GM12874 (cell line): ENCODE measurements at regions not wholly inside any gene's neighbourhood (a gene's known extent, or its start where the extent isn't known, plus 50 kb on each side); places are given as distances from the start of the nearest gene placed in this dataset.

Experiments
- TF ChIP-seq, protein P1 (sequence below): IDR thresholded peaks from 2 replicates; pipeline ENCODE4 v1.5.1; 2011; ENCODE audit warnings: low read depth, mild to moderate bottlenecking, control low read depth, low read length, moderate library complexity; ENCODE audit not compliant: insufficient read depth

DNA sequence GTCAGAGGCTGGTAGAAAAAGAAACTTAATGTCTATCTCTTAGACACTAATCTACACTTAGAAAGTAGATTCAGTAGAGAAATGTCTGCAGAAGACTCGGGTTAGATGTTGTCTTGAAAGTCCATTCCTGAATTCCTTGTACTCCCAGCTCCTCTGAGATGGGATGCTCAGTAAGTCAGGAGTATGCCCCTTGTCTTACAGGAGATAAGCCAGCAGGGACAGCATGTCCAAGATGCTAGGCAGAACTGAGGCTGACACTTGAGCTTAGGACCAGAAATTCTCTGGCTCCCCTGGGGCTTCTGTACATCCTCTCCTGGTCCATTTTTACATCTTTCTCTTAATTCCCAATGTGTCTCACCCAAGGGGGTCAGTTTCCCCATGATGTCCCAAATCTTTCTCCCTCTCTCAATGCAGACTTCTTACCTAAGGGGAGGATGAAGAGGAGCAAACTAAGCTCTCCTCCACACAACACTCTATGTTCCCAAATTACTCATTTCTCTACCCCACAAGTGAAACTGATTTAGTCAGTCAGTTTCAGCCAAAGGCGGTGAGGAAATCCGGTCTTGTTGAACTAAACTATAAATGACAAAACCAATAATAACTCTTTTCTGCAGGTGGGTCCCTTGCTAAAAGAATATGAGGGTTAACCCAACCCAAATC lies 558.2 kb upstream of the DIPK2B start:
- TF ChIP-seq, protein P1, sequence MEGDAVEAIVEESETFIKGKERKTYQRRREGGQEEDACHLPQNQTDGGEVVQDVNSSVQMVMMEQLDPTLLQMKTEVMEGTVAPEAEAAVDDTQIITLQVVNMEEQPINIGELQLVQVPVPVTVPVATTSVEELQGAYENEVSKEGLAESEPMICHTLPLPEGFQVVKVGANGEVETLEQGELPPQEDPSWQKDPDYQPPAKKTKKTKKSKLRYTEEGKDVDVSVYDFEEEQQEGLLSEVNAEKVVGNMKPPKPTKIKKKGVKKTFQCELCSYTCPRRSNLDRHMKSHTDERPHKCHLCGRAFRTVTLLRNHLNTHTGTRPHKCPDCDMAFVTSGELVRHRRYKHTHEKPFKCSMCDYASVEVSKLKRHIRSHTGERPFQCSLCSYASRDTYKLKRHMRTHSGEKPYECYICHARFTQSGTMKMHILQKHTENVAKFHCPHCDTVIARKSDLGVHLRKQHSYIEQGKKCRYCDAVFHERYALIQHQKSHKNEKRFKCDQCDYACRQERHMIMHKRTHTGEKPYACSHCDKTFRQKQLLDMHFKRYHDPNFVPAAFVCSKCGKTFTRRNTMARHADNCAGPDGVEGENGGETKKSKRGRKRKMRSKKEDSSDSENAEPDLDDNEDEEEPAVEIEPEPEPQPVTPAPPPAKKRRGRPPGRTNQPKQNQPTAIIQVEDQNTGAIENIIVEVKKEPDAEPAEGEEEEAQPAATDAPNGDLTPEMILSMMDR = no peak

DNA sequence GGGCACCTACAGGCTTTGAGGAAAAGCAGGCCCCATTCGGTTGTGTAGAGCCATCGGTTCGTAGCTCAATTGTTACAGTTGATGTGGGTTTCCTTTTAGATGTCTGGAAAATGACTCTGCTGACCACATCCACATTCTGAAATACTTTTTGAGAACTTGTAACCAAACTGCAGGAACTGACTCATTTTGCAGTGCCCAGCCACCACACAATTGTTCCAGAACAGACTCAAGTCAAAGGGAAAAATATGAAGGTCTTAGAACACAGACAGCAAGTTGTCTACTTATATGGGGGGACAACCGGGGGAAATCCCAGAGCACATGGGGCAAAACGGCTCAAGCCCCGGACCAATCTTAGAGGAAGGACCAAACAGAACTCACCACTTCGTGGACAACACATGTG lies 557.6 kb upstream of the DIPK2B start:
- TF ChIP-seq, protein P1 = no peak

DNA sequence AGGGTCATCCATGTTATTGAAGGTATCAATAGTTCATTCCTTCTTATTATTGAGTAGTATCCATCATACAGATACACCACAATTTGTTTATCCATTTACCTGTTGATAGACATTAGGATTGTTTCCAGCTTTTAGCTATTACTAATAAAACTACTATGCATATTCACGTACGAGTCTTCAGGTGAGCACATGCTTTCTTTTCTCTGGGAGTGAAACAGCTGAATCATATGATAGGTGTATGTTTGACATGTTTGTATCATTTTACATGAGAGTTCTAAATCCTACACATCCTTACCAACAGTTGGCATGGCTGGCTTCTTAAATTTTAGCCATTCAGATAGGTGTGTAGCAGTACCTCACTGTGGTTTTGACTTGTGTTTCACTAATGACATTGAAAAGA lies 556.6 kb upstream of the DIPK2B start:
- TF ChIP-seq, protein P1 = no peak

DNA sequence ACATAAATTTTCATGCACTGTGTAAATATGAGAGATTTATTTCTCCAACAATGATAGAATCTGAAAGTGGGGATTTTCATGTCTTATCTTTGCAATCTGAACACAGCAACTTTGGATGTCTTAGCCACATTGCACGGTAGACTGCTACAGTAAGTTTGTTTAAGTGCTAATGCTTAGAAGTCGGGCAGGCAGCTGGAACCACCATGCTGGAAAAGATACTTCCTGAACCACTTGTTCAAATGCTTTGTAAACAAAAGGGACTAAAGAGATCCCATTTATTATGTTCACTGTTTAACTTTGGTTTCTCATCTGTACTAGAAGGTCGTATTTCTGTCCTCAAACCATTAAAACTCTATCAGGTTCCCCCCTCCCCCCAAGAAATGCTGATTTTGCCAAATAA lies 555.9 kb upstream of the DIPK2B start:
- TF ChIP-seq, protein P1 = no peak

DNA sequence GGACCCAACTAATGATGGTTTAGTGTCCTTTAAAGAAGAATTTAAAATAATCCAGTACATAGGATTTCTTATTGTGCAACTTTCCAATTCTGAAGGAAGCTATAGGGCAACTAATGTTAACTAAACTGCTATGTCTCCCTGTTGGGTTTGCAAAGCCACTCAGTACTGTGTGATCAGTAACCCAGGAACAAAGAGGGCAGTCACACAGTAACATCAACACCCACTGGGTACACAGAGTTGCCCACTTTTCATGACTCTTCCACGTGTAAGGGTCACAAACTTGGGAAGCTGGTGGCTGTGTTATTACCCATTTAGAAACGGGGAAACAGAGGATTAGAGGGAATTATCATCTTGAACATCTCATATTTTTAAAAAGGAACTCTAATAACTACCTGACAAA lies 555.0 kb upstream of the DIPK2B start:
- TF ChIP-seq, protein P1 = no peak

DNA sequence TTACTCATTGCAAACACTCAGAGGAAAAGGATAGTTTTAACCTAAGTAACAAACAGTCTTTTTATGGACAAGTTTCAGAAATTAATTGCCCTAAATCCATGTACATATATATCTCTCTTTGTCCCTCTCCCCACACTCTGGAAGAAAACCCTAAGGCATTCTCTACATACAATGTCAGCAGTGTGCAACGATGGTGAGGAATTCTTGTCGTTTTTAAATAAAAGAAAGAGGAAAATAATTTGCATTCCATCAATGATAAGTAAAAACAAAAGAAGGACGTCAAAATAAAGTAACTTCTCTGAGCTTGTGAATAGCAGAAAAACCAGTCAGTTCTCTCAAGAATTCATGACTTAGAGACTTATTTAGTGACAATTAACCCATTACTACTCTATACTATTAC lies 550.5 kb upstream of the DIPK2B start:
- TF ChIP-seq, protein P1 = no peak

DNA sequence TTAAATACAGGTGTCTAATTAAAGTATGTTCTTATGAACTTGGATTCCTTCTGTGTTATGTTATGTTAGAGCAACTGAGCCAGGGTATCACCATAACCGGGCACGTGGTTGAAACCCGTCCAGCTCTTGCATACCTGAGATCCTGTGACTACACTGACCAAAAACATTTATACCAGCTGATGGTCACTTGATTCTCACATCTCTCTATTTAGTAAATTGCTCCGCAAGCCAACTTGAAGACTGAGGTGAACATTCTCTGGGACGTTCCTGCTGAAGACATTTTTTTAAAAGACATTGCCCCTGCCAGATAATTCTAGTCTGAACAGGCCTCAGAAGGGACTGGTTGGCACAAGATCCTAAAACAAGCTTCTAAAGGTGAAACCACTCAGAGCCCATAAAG lies 550.0 kb upstream of the DIPK2B start:
- TF ChIP-seq, protein P1 = no peak

DNA sequence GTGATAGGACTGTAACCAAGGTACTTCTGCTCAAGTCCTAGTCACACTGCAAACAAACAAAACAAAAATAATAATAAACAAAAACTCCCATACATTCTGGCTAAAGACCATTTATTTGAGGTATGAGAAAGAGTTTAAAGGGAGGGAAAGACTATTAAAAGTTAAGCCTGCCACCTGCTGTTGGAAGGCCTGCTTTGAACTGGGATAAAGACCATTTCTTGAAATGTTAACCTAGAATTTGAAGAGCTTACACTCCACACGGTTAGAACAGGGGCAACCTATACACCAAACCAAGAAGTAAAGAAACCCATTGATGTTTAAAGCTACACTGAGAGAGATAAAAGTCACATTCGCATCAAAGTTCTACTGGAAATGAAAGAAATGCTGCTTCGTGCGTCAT lies 548.7 kb upstream of the DIPK2B start:
- TF ChIP-seq, protein P1 = no peak
